ENCODE measurements at regions not wholly inside any gene's neighbourhood (a gene's known extent, or its start where the extent isn't known, plus 50 kb on each side); places are given as distances from the start of the nearest gene placed in this dataset.
"Not testable (repeated sequence)": the region's sequence is repeated elsewhere in the genome, so short reads cannot be mapped to it uniquely, and the experiment has no call there.

DNA sequence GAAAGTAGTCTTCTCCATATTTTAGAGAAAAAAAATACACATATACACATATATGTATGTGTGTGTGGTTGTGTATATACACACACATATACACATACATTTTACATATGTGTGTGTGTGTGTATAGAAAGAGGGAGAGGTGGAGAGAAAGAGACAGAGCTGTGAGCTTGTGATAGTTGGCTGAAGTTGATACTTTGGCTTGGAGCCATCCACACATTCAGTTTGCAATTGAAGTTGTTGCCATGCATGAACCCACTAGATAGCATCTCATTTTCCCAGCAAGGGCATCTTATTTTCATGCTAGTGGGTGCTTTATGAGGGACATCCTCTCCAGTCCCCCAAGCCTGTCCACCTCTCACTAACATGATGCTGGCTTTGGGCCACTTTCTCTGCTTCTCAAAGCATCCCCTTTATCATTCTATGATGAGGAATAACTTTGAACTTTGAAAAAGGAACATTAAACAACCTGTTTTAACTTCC is 228.6 kb downstream of the ZNF621 start:
- no peak for DNase-seq (ENCODE audit: low read depth in 2 of 2)

GRCh38 chr3:40753951-40754350 is 229.2 kb downstream of the ZNF621 start:
- DNase-seq (ENCODE audit: low read depth in 2 of 2): no peak

DNA sequence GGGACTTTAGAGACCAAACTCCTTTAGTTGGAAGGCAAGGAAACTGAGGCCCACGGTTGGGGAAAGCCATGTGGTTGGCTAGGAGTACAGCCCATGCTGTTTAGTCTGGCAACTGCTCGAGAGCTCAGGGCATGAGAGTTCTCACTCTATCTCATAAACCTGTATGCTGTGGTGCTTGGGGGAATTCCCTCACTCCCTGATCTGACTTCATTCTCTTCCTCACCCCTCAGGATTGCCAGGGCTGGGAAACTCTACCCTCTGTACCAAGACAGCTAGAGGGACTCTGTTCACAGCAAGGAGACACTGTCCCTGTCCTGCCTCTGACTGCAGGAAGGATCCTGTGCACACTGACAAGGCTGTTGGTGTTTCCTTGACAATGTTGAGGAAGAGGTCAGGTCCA is 230.2 kb downstream of the ZNF621 start:
- no peak for DNase-seq (ENCODE audit: low read depth in 2 of 2)

GRCh38 chr3:40756500-40756899 is 231.7 kb downstream of the ZNF621 start:
- DNase-seq (ENCODE audit: low read depth in 2 of 2): no peak

DNA sequence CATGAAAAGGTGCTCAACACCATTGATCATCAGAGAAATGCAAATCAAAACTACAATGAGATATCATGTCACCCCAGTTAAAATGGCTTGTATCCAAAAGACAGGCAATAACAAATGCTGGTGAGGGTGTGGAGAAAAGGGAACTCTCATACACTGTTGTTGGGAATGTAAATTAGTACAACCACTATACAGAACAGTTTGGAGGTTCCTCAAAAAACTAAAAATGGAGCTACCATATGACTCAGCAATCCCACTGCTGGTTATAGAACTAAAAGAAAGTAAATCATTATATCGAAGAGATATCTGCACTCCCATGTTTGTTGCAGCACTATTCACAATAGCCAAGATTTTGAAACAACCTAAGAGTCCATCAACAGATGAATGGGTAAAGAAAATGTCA is 238.0 kb downstream of the ZNF621 start:
- DNase-seq (ENCODE audit: low read depth in 2 of 2): not testable (repeated sequence)

GRCh38 chr3:40763807-40764206 is 239.0 kb downstream of the ZNF621 start:
- DNase-seq (ENCODE audit: low read depth in 2 of 2): no peak

DNA sequence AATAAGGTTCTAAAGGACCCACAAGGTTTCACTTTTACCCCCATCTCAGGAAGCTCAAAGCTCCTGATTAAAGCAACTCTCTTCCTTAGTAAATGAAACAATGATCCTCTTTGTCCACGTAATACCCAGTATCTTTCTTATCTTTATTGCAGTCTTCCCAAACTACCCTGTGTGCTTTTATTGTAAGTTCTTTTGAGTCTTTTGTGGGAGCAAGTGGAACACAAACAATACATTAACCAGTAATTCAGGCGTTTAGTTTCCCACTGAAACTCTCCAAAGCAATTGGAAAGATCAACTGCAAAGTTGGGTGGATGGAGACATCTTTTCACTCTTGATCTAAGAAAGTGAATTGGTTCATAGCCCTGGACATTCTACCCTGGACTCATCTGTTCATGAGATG is 240.0 kb downstream of the ZNF621 start:
- no peak for DNase-seq (ENCODE audit: low read depth in 2 of 2)

DNA sequence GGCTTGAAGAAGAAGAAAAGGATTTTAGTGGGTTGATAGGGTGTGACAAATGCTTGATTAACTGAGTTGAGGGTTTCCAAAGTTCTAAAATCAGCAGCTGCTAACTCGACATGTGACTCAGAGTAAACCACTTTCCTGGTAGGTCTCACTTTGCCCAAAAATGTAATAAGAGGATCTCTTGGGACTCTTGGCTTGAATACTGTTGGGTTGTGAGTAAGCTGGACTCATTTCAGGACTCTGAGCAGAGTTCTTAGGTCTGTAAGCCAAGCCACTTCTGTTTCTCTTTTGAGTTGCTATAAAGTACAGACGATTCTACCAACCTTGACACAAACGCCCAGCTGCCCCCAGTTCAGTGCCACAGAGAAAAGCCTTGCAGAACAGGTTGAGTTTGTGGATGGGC is 241.1 kb downstream of the ZNF621 start:
- no peak for DNase-seq (ENCODE audit: low read depth in 2 of 2)

DNA sequence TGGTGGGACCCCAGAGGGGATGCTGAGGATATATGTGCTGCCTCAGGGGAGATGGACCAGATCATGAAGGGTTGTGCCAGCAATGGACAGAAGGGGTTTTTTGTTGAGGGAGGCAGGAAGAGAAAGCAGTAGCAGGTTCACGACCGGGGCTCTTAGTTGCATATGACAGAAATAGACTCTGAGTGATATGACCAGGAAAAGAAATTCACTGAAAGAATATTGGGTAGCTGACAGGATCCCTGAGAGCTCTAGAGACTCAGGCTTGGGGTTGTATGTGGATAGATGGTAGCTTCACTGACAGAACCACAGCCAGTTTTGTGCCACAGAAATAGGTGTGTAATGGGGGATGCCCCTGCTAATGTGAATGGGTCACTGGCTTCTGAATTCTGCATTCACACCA is 241.6 kb downstream of the ZNF621 start:
- DNase-seq (ENCODE audit: low read depth in 2 of 2): no peak

- no peak for DNase-seq (ENCODE audit: low read depth in 2 of 2)
These were observed 243.3 kb downstream of the ZNF621 start for GRCh38 chr3:40768046-40768445.

GRCh38 chr3:40768536-40768935 is 243.8 kb downstream of the ZNF621 start:
- DNase-seq (ENCODE audit: low read depth in 2 of 2): no peak

DNA sequence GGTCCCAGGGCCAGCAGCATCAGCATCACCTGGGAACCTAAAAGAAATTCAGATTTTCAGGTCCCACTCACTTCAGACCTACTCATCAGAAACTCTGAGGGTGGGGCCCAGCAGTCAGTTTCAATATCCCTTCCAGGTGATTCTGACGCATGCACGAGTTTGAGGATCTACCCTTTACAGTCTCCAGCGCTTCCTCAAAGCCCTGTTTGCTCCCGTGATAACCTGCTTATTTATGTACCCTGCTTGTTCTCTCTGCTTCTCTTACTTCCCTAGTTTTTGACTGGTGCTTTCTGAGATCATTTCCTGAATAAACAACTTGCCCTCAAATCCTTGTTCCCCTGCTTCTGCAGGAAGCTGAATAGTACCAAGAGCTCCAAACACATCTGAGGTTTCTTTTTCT is 245.3 kb downstream of the ZNF621 start:
- no peak for DNase-seq (ENCODE audit: low read depth in 2 of 2)

- DNase-seq (ENCODE audit: low read depth in 2 of 2): no peak
These were observed 246.4 kb downstream of the ZNF621 start for GRCh38 chr3:40771112-40771511.

- no peak for DNase-seq (ENCODE audit: low read depth in 2 of 2)
These were observed 254.3 kb downstream of the ZNF621 start for GRCh38 chr3:40779039-40779438.

DNA sequence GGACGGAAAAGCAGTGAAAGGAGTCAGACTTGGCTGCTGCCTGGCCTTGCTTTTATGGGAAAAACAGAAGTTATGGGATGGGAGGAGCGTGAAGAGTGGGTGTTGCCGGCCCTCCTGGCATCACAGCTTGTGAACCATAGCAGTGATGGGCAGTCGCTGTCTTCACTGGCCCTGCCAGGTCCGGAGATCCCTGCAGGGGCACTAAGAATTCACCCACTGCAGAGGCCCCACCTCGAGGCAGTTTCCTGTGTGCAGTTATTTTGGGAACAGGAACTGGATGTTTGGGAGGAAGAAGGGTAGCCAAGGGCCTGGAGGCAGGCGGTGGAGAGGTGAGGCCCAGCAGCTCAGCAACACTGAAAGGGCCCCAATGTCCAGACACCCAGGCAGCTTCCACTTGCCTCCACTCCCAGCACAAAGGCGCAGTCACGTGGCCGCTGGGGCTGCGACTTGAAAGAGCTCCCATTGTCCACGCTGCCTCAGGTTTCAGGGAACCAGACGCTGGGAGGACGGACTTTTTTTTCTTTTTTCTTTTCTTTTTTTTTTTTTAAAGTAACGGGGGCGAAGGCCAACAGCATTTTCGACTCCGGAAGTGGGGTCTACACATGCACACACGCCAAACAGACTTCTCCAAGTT is 255.6 kb downstream of the ZNF621 start:
- DNase-seq (ENCODE audit: low read depth in 2 of 2): no peak

- no peak for DNase-seq (ENCODE audit: low read depth in 2 of 2)
These were observed 256.2 kb downstream of the ZNF621 start for GRCh38 chr3:40780925-40781406.

DNA sequence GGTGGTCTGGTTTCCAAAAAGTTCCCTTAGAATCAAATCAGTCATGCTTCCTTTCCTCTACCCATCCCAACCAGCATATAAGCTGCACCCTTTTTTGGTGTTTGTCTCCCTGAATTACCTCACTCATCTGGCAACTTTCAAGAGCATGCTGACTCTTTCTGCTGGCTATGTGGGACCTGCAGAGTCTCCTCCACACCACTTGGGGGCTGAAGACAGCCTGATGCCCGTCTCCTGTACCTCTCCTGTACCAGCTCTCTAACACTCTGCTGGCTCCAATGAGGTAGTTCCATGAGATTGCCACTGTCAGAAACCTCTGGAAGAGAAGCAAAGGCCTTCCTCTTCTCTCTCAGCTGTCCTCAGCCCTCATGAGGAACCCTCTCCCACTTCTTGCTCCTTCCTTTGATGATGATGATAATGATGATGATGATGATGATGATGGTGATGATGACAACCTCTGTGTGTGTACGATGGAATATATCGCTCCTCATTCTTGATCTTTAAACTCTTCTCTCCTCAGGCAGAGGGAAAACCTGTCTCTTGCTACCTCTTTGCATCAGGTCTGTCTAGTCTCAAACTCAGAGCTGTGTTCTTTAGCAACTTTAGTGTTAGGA is 257.5 kb downstream of the ZNF621 start:
- DNase-seq (ENCODE audit: low read depth in 2 of 2): no peak

DNA sequence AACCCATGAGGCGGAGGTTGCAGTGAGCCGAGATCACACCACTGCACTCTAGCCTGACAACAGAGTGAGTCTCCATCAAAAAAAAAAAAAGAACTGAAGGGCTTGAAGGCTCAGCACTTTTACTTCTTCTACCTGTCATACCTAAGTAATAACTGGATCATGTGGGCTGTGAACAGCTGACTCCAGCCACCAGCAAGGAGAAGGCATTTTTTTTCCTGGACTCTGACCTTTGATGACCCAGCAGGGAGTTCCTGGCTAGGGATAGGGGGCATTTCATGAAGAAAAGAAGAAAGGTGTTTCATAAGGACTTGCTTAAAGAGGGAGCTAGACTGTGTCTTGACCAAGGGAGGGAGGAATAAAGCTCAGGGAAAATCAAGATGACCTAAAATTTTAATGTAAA is 266.0 kb downstream of the ZNF621 start:
- no peak for DNase-seq (ENCODE audit: low read depth in 2 of 2)

DNA sequence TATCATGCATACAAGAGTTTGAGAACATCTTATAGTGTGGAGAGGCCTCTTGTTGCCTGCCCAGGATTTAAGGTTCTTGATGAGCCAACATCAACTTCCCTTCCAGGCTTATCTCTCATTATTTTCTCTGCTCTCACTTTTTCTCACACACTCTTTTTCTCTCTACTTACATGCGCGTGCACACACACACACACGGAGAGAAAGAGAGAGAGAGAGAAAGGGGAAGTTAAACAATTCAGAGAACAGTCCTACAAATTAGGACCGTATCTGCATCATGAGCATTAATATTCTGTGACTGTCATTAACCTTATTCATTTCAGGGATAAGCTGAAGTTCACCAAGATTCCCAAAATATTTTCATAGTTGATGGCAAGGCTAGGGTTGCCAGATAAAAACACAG is 269.0 kb downstream of the ZNF621 start:
- no peak for DNase-seq (ENCODE audit: low read depth in 2 of 2)

GRCh38 chr3:40800343-40800742 is 275.6 kb downstream of the ZNF621 start:
- DNase-seq (ENCODE audit: low read depth in 2 of 2): no peak

DNA sequence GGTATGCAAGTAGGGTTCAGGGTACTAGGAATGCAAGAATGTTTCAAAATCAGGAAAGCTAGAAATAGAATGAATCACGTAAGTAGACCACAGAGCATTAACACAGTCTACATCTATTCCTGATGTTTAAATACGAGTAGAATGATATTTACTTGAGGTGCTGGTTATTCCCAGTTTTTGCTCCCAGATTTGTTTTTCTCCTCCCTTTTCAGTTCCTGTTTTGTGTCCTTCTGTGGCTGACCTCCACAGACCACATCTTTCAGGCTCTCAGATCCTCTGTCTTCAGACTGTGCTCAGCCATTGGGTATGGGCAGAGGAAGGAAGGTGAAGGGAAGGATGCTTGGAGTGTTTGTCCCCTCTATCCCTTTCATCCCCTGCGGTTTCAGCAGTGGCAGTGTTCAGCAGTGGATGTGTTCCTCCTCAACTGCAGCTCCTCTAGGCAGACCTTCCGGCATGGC is 276.6 kb downstream of the ZNF621 start:
- no peak for DNase-seq (ENCODE audit: low read depth in 2 of 2)

GRCh38 chr3:40803311-40803710 is 278.6 kb downstream of the ZNF621 start:
- no peak for DNase-seq (ENCODE audit: low read depth in 2 of 2)

GRCh38 chr3:40805456-40805855 is 280.7 kb downstream of the ZNF621 start:
- no peak for DNase-seq (ENCODE audit: low read depth in 2 of 2)

- DNase-seq (ENCODE audit: low read depth in 2 of 2): no peak
These were observed 286.1 kb downstream of the ZNF621 start for GRCh38 chr3:40810813-40811212.

Data from stimulated activated CD8-positive, alpha-beta memory T cell treated with anti-CD3 and anti-CD28 coated beads, Interleukin-2, amount 100 ng/mL, for 1 hour (primary cell).